ENCODE measurements at regions not wholly inside any gene's neighbourhood (a gene's known extent, or its start where the extent isn't known, plus 50 kb on each side); places are given as distances from the start of the nearest gene placed in this dataset.

GRCh38 chr10:123564631-123565030 is 101.5 kb upstream of the GPR26 start:
- WGBS, 4 donors, result 87 to 94% (median 91%) methylated on average over 4 of the region's 4 CpGs
- DNase-seq, result no peak
- Histone ChIP-seq H3K27ac (no peak overlapping the region), H3K9me3 (no peaks in the 10 kb centered on the region), H3K36me3 (no peaks in the 10 kb centered on the region), H3K4me1 (no peaks in the 10 kb centered on the region), H3K27me3 (peaks cover 0 to 50% (median 9%) of the 10 kb centered on the region in 9 donors), H3K4me3 (no peak overlapping the region)
- intact Hi-C loops (cut with DNase I), result no loop called here
- no peak for ATAC-seq
- TF ChIP-seq POLR2A (IDR thresholded peaks at IDR 0.05), result no peak
- TF ChIP-seq CTCF (IDR thresholded peaks at IDR 0.05), result no peak

GRCh38 chr10:123565691-123566660 is 100.2 kb upstream of the GPR26 start:
- 78 to 88% (median 82%) methylated on average over 14 of the region's 14 CpGs for WGBS, 4 donors
- no peaks in the 10 kb centered on the region for H3K36me3 ChIP-seq
- no peak for ATAC-seq
- TF ChIP-seq POLR2A (IDR thresholded peaks at IDR 0.05) (no peak), CTCF (IDR thresholded peaks at IDR 0.05) (no peak)
- DNase-seq, result no peak
- peaks cover 0 to 49% (median 12%) of the 10 kb centered on the region in 9 donors for H3K27me3 ChIP-seq
- H3K4me3 ChIP-seq, result no peak overlapping the region
- no peaks in the 10 kb centered on the region for H3K9me3 ChIP-seq
- intact Hi-C loops (cut with DNase I), result no loop called here
- no peaks in the 10 kb centered on the region for H3K4me1 ChIP-seq
- H3K27ac ChIP-seq, result no peak overlapping the region

GRCh38 chr10:123567984-123568739 is 98.0 kb upstream of the GPR26 start:
- H3K9me3 ChIP-seq, result no peaks in the 10 kb centered on the region
- H3K27me3 ChIP-seq, result peaks cover 2 to 52% (median 17%) of the 10 kb centered on the region in 9 donors
- H3K27ac ChIP-seq, result no peak overlapping the region
- ATAC-seq (no peak), DNase-seq (no peak)
- intact Hi-C loops (cut with DNase I), result no loop called here
- TF ChIP-seq CTCF (IDR thresholded peaks at IDR 0.05) (no peak), POLR2A (IDR thresholded peaks at IDR 0.05) (no peak)
- H3K4me1 ChIP-seq, result no peaks in the 10 kb centered on the region
- no peak overlapping the region for H3K4me3 ChIP-seq
- 81 to 85% (median 83%) methylated on average over 21 of the region's 21 CpGs for WGBS, 4 donors
- H3K36me3 ChIP-seq, result no peaks in the 10 kb centered on the region

- DNase-seq (no peak), ATAC-seq (no peak)
- Histone ChIP-seq H3K4me3 (no peak overlapping the region), H3K36me3 (no peaks in the 10 kb centered on the region), H3K27me3 (peaks cover 4 to 54% (median 17%) of the 10 kb centered on the region in 9 donors), H3K9me3 (no peaks in the 10 kb centered on the region), H3K27ac (no peak overlapping the region), H3K4me1 (no peaks in the 10 kb centered on the region)
- TF ChIP-seq POLR2A (IDR thresholded peaks at IDR 0.05) (no peak), CTCF (IDR thresholded peaks at IDR 0.05) (no peak)
- WGBS, 4 donors, result 72 to 84% (median 79%) methylated on average over 6 of the region's 6 CpGs
- intact Hi-C loops (cut with DNase I), result no loop called here
Measured at GRCh38 chr10:123568751-123569150, 97.4 kb upstream of the GPR26 start.
